Suprapubic skin (tissue), 3 donors: ENCODE measurements at regions not wholly inside any gene's neighbourhood (a gene's known extent, or its start where the extent isn't known, plus 50 kb on each side); places are given as distances from the start of the nearest gene placed in this dataset.

Source experiments
- CTCF ChIP-seq, 2 donors: fragments of 200-600 bp in 1 of 2; fragments of 450-650 bp in 1 of 2; sonication (generic) in 1 of 2; IDR thresholded peaks; one replicate each; pipeline ENCODE4 v1.5.1; 2016 to 2019; ENCODE audit warnings: antibody characterized with exemption in 2 of 2, mild to moderate bottlenecking in 1 of 2, moderate library complexity in 1 of 2
- POLR2A ChIP-seq, 2 donors: fragments of 450-650 bp; IDR thresholded peaks; one replicate each; pipeline ENCODE4 v1.6.1; 2017; ENCODE audit warnings: antibody characterized with exemption in 2 of 2, mild to moderate bottlenecking in 2 of 2, moderate library complexity in 2 of 2

- TF ChIP-seq CTCF (IDR thresholded peaks at IDR 0.05) (no peak), POLR2A (IDR thresholded peaks at IDR 0.05) (no peak)
These were observed 479.0 kb upstream of the MKI67 start for GRCh38 chr10:128605180-128605579.
